ENCODE measurements at regions not wholly inside any gene's neighbourhood (a gene's known extent, or its start where the extent isn't known, plus 50 kb on each side); places are given as distances from the start of the nearest gene placed in this dataset.
A peak's percentile ranks its signal among the peaks of the same experiment; 100 is the strongest.
"Not testable (repeated sequence)": the region's sequence is repeated elsewhere in the genome, so short reads cannot be mapped to it uniquely, and the experiment has no call there.

DNA sequence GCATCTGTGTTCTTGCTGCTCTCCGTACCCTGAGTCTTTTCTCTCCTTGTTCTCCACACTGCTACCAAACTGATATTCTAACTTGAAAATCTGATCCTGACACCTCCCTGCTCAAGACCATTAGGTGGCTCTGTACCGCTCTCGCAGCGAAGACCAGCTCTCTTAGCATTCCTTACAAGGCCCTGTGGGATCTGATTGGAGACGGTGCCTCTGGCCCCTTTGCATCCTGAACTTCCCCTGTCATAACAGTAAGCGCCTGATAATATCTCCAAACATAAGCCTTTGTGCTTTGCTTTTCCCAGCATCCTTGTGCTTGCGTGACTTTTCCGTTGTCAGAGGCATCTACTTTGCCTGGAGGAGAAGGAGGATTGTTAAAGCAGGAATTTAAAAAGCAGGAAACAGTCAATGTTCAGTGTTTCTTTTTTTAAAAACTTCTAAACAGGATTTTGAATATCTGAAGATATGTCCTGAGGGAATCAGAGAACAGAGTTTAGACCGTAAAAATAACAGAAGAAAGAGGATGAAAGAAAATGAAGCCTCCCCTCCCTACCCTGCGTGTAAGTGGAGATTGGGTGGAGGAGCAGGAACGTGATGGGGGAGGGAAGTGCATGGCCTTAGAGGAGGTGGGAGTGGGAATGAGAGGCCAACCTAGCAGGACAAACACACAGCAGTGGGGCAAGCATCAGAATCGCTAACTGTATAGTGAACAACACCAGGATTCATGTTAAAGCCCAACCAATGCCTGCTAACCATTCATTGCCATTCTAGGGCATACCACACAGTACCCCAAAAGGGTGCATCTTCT, 89.2 kb upstream of the STMND1 start:
- peak; percentile 36 for DNase-seq (ENCODE audit: low spot score)

DNA sequence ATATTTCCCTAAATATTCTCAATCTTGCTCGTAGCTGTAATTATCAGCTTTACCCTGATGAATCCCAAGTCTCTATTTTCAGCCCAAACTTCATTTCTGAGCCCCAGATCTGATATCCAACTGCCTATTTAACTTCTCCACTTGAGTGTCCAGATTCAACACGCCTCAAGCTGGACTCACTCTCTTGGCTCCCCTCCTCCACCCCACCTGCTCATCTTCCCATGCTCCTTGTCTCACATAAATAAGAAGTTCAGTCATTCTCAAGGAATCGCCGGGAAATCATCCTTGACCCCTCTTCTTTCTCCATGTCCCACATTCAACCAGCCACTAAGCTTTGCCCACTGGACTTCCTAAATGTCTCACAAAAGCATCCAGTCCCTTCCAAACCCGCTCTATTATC, 89.9 kb upstream of the STMND1 start:
- no peak for DNase-seq (ENCODE audit: low spot score)

DNA sequence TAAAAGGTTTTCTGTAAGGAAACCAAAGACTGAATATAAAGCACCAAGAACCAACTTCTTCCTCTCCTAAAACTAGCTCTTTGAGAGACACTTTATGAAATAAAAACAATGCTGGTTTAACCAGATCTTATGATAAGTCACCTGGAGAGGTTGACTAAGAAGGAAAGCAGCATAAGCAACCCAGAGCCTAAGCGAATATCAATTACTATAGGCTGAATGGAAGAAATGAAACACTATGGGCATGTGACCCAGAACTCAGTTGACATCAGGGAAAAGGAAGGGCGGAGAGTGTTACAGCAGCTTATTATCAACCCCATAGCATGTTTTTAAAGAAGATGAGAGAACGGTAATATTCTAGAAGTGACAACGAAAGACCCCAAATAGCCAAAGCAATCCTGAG, 94.1 kb upstream of the STMND1 start:
- no peak for DNase-seq (ENCODE audit: low spot score)

DNA sequence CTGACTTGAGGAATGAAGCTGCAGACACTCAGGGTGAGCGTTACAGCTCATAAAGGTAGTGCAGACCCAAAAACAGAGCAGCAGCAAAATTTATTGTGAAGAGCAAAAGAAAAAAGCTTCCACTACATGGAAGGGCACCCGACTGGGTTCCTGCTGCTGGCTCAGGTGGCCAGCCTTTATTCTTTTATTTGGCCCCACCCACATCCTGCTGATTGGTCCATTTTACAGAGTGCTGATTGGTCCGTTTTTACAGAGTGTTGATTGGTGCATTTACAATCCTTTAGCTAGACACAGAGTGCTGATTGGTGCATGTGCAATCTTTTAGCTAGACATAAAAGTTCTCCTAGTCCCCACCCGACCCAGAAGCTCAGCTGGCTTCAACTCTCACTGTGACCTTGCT, 95.3 kb upstream of the STMND1 start:
- no peak for DNase-seq (ENCODE audit: low spot score)

DNA sequence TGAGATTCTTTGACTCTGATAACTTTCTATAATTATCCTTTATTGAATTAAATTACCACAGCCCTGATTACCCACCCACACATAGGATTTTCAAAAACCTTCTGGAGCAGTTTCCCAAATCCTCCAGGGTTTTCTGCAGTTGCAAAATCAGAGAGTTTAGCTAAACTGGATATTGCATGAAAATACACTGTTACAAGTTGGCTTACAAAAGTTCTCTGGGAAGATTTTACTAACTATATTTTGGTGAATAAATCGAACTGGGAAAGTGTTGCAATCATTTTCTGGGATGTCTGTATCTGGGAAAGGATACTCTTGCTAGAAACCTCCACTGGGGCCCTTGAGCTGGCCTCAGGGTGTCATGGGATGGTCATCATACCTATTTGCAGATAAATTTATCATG, 97.6 kb upstream of the STMND1 start:
- DNase-seq (ENCODE audit: low spot score): no peak

DNA sequence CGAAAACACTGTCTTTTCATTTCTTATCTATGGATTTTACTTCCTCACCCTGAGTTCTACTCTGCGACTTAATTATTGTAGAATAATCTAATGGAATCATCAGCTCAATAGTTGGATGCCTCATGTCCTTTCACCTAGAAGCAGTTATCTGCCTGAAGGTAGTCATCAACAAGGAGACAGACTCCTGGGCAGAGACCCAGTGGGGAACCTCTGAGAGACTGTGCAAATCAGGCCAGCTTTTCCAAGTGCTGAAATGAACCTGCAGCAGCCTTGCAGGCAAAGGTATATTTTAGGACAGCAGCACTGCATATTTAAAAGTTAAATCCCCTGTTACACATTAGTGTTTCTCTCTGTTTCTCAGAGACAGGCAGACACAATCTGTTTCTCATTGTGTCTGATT, 99.7 kb upstream of the STMND1 start:
- DNase-seq (ENCODE audit: low spot score): no peak

DNA sequence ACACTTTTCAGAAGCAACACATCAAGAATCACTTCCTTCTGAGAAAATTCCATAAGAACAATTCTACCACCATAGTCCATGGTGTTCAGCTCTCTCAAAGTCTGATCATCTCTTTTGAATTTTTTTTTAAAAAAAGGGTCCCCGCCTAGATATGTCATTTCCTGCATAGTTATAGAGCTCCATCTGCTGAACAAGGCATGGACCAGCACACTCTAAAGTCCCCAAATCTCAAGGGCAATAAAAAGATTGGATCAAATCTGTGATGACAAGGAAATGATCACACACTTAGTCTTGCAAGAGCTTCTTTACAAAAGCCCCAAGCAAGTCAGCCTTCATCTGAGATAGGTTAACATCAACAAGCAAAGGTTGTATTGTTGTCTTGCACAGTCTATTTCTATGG, 100.7 kb upstream of the STMND1 start:
- DNase-seq (ENCODE audit: low spot score): no peak

DNA sequence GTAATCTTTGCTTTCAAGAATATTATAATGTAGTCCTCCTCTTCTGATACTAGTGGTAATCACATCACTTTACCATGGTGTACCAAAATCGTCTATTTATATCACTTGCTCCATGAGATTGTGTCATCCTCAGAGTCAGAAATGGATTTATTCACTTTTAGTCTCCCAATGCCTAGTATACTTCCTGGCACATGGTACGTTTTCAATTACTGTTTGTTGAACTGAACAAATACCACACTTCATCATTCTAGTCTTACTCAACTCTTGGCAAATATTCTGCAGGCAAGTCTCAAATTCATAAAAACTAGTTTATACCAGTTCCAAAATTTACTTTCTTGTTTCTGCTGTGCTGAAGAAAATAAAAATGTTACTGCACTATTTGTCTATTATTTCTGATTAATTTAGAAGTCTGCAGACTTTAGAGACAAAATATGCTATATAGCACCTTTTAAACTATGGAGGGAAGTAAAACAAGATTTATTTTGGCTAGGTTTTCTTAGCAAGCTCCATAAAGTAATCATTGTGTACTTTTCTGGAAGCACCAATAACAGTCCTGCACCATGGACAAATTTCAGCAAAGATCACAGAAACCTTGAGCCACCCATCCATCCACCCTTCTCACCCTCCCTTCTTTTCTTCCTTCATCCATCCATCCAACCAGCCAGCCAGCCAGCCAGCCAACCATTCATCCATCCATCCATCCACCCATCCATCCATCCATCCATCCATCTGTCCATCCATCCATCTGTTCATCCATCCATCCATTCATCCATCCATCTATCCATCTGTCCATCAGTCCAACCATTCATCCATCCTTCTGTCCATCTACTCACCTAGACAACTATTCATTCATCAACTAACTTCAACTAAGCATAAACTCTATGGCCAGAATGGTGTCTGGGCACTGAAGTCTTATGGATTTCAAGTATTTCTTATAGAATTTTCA, 102.1 kb upstream of the STMND1 start:
- DNase-seq (ENCODE audit: low spot score): peak; percentile 68

DNA sequence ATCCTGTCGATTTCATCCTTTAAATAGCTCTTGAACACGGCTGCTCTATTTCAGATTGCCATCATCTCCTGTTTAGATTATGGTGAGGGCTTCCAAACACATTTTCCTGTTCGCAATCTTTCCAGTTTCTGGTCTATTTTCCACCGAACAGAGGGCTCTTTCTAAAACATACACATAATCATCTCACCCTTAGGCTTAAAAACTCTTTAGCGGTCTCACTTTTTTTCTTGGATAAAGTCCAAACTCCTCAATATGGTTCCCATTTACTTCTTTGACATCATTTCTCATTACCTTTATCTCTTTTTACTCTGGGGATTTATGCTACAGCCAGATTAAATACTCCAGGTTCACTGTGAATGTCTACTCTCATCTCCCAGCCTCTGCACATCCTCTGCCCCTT, 103.4 kb upstream of the STMND1 start:
- no peak for DNase-seq (ENCODE audit: low spot score)

DNA sequence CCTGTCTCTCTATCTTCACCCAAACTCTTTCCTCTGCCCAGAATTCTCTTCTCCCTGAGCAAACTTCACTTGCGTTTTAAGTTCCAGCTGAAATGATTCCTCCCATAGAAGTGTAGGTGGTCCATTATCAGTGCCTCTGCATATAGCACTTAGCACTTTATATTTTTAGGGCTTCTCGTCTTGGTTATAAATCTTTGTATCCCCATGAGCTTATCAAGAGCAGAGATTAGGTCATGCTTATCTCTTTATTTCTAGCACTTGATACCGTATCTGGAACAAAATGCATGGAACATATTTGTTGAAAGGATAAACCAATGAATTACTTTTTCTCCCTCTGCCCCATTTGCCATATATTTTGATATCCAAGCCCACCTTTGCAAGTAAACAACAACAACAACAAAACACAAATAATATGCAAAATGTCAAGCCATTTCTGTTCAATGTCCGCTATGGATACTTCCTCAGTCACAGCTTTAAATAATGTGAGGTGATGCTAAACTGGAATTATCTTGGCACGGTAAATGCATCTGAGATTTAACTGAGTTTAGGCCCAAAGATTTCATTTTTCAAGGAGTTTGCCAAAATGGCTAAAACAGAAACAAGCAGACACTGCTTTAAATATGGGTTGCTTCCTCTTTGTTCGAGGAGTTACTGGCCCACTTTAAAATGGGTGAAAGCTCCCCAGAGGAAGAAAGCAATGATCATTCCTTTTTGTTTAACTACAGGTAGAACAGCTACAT, 106.2 kb upstream of the STMND1 start:
- no peak for DNase-seq (ENCODE audit: low spot score)

DNA sequence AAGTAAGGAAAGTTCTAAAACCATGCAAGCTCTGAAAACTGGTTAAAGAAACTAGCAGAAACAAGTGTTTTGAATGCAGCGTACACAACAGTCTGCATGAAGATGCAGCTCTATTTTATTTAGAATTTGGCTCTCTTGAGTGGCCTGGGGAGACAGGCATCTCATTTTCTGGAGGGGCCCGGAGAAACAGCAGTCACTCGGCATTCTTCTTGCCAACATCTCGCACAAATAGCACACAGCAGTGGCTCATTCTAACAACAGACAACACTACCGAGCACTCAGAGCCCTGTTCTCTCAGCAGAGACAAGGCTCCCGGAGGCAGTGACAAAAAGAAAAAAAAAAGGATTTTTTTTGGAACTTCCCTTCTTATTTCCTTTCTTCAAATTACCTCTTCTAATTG, 108.5 kb upstream of the STMND1 start:
- no peak for DNase-seq (ENCODE audit: low spot score)

DNA sequence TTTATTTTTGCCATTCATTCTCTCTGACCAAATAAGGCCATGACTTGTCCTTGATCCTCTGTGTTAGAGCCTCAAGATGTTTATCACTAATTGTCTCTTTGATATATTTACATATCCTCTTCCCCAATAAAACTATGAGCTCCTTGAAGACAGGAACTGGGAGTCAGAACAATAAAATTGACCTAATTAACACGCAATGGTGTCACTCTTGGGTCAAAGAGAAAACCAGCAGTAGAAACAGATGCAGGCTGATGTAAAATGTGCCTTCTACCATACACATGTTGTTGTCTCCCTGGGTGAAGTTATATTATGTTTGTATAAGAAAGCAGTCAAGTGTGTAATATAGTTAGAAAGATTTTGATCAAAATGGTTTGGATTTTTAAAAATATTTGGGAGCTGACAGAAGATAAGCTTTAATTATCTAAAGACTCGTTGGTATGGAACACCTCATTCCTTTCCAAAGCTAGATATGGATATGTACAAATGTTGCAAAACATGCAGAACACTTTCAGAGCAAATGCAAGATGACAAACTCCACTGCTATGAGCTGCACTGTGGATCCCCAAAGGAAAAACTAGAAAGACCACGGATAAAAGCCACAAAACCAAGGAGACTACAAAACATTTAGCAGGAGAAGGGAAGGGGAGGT, 109.7 kb upstream of the STMND1 start:
- no peak for DNase-seq (ENCODE audit: low spot score)

DNA sequence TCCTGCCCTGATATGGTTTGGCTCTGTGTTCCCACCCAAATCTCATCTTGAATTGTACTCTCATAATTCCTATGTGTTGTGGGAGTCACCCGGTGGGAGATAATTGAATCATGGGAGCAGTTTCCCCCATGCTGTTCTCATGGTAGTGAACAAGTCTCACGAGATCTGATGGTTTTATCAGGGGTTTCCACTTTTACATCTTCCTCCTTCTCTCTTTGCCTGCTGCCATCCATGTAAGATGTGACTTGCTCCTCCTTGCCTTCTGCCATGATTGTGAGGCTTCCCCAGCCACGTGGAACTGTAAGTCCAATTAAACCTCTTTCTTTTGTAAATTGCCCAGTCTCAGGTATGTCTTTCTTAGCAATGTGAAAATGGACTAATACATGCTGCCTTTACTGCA, 111.9 kb upstream of the STMND1 start:
- DNase-seq (ENCODE audit: low spot score): not testable (repeated sequence)

DNA sequence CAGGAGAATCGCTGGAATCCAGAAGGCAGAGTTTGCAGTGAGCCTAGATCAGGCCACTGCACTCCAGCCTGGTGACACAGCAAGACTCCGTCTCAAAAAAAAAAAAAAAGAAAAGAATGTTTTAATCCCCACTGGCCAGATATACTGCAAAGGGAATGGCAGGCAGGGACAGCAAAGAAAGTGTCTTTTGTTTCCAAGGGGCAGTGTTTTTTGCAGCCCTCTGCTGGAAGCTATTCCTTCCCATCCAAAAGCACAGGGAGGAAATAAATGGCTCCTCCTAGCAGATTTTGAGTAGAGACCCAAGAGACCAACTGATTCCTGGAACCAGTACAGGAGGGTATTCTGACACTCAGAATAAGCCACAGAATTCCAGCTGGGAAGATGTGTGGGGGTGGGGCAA, 112.5 kb upstream of the STMND1 start:
- no peak for DNase-seq (ENCODE audit: low spot score)

DNA sequence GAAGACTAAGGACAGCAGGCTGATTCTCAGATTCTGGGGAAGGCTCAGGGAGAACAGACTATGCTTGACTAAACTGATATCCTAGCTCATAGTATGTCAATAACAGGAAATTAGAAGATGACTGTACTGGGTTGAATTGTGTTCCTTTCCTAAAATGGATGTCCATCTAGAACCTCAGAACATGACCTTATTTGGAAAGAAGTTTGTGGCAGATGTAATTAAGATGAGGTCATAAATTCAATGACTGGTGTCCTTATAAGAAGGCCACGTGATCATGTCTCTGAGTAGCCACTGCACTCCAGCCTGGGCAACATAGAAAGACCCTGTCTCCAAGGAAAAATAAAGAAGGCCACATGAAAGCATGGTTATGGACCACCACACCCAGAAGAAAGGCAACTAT, 113.9 kb upstream of the STMND1 start:
- no peak for DNase-seq (ENCODE audit: low spot score)

DNA sequence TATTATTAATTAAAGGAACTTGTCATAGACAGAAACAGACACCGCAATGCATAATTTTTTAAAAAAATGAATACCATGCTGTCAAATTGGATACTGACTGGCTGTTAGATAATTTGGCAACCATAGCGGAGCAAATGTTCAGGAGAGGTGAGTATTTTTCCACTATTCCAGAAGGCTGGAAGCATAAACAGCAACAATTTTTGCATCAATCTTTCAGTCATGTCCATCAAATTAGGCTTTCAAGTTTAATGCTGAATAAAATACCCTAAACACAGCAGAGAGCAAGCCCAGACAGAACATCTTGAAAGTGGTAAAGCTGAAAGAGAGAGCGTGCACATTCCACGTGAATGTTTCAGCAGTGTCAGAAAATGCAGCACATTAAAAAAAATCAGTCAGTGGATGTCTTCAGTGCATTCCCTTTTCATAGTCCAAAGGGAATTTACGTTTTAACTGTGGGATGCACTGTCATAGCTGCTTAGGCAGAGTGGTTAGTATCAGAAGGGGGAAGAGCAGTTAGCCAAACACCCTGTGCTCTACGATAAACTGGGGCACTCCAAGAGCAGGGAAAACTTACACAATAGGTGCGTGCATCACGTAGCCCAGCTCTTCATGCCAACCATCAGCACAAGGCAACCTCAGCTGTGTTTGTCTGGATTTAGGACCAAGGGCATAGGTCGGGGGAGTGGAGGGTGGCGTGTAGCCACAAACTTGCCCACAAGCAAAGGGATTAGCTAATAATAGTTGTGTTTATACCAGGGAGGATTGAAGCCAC, 116.2 kb upstream of the STMND1 start:
- DNase-seq (ENCODE audit: low spot score): peak; percentile 48

DNA sequence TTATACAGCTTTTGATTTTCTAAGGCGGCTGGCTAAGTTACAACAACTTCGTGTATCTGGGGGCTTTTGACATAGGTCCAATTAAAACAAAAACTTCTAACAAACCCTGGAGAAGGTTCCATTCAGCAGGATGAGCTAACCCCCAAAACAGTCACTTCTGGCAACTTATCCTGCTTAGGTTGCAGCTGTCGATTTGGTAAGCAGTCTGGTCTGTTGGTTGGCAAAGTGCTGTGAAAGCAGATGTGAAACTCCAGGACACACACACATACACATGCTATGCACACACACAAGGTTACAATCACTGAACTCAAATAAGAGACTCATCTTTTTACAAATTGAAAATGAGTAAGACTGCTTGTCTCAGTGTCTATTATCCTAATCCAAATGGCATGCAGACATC, 119.0 kb upstream of the STMND1 start:
- peak; percentile 56 for DNase-seq (ENCODE audit: low spot score)

DNA sequence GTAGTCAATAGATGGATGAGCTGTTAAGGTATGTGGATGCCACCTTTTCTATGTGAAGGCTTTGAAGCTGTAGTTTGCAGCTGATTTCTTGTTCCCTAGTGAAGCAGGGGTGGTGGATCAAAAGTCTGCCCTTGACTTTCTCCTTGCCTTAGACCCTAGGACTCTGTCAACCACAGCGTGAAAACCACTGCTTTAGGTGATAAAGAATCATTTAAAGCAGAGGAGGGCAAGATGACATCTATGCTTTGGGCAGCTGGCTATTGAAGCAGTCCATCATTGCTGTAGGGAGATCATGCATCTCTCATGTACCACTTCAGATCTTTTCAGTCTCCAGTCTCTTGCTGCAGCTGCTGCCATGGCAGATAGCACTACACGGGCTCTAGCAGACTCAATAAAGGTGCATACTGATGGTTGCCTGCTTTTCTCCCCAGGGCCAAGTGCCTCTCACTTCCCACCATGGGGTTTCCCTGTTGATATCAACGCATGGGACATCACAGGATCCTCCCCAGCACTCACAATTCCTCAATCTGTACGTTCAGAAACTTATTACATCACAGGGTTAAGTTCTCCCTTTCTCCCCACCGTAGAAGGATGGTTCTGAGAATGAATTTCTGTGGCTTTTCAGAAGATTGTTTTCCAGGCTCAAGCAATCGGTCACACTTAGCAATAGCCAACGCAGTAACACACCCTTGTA, 122.0 kb upstream of the STMND1 start:
- DNase-seq (ENCODE audit: low spot score): no peak

DNA sequence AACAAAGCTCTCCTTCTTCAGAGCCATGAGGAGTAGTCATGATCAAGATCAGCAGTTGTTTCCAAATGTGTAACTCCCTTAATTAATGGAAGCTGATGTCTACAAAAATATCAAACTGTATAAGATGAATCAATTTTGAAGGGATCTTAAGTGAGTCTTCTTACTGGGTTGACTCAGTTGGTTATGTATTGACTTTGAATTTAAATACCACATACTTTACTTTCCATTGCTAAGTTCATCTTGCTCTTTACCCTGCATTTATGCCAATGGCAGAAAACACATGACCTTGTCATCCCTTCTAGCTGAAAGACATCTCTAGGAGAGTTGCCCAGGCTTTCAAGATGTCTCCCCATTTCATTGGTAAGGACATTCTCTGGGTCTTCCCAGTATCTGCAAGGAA, 123.2 kb upstream of the STMND1 start:
- DNase-seq (ENCODE audit: low spot score): no peak

DNA sequence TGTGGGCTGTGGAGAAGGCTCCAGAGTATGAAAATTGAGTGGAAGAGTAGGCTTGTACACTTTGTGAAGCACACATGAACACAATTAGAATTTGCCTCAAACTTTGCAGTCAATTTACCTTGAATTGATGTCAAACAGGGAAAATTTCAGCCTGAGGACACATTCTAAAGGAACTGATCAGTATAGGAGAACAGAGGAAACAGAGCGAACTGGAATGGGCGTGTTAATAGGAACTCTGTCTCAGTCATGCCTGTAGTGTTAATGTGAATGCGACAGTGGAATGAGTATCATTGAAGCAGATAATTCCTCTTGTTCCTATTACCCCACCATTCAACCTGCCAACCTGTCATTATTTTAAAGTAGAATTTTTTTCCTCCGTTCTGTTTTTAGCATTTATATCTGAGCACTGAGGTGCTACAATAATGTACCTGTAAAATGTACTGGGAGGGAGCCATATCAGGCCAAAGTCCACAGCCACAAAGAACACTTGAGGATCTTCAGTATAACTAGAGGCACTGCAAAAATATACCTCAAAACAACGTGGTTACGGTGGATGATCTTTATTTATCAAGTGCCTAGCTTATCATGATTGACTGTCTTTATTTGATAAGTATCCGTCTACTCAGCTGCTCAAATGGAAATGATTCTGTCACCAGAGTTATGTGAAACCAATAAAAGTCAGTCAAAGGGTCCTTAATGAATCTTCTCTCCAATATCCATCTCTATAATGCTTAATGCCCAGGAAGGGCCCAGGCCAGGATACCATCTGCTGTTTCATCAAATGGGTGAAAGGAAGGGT, 125.3 kb upstream of the STMND1 start:
- no peak for DNase-seq (ENCODE audit: low spot score)

Measured in AG08396 (cell line).